ENCODE measurements at regions not wholly inside any gene's neighbourhood (a gene's known extent, or its start where the extent isn't known, plus 50 kb on each side); places are given as distances from the start of the nearest gene placed in this dataset.

- TF ChIP-seq, protein P1, sequence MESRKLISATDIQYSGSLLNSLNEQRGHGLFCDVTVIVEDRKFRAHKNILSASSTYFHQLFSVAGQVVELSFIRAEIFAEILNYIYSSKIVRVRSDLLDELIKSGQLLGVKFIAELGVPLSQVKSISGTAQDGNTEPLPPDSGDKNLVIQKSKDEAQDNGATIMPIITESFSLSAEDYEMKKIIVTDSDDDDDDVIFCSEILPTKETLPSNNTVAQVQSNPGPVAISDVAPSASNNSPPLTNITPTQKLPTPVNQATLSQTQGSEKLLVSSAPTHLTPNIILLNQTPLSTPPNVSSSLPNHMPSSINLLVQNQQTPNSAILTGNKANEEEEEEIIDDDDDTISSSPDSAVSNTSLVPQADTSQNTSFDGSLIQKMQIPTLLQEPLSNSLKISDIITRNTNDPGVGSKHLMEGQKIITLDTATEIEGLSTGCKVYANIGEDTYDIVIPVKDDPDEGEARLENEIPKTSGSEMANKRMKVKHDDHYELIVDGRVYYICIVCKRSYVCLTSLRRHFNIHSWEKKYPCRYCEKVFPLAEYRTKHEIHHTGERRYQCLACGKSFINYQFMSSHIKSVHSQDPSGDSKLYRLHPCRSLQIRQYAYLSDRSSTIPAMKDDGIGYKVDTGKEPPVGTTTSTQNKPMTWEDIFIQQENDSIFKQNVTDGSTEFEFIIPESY (IDR thresholded peaks at IDR 0.05; ENCODE audit: borderline replicate concordance, low read depth): no peak
- TF ChIP-seq EP300 (IDR thresholded peaks at IDR 0.05; ENCODE audit: borderline replicate concordance in 1 of 2, low read depth in 1 of 2, low read length in 1 of 2) (no peak), REST (IDR thresholded peaks at IDR 0.05; ENCODE audit: low read depth, low read length) (no peak), FOSL2 (IDR thresholded peaks at IDR 0.05; ENCODE audit: borderline replicate concordance, low read depth) (no peak)
These were observed 183.6 kb downstream of the MC4R start for GRCh38 chr18:60188958-60189357.
